WTC11 (cell line): ENCODE measurements at regions not wholly inside any gene's neighbourhood (a gene's known extent, or its start where the extent isn't known, plus 50 kb on each side); places are given as distances from the start of the nearest gene placed in this dataset.

Experiments used
- CTCF ChIP-seq: fragments of 200-600 bp; IDR thresholded peaks from 2 replicates; pipeline ENCODE4 v1.8.0; 2022; ENCODE audit warnings: antibody characterized with exemption
- ESRRA ChIP-seq: sonication (generic); formaldehyde crosslinking; IDR thresholded peaks from 2 replicates; pipeline ENCODE4 v1.8.1; 2022; ENCODE audit warnings: mild to moderate bottlenecking, missing genetic modification reagents, borderline replicate concordance
- GABPB1 ChIP-seq: sonication (generic); formaldehyde crosslinking; IDR thresholded peaks from 2 replicates; pipeline ENCODE4 v1.8.1; 2023; ENCODE audit warnings: mild to moderate bottlenecking, missing genetic modification reagents
- JAZF1 ChIP-seq: fragments of 250-450 bp; sonication (Bioruptor Pico); IDR thresholded peaks from 2 replicates; pipeline ENCODE4 v1.9.0; 2021; ENCODE audit warnings: moderate library complexity, mild to moderate bottlenecking, inconsistent platforms
- MAX ChIP-seq: sonication (generic); formaldehyde crosslinking; IDR thresholded peaks from 2 replicates; pipeline ENCODE4 v1.8.0; 2022; ENCODE audit warnings: mild to moderate bottlenecking, missing genetic modification reagents
- NR1H2 ChIP-seq: sonication (generic); formaldehyde crosslinking; IDR thresholded peaks from 2 replicates; pipeline ENCODE4 v1.9.0; 2021; ENCODE audit warnings: mild to moderate bottlenecking, moderate library complexity, missing genetic modification reagents
- PREB ChIP-seq: sonication (generic); formaldehyde crosslinking; IDR thresholded peaks from 2 replicates; pipeline ENCODE4 v1.8.1; 2022; ENCODE audit warnings: mild to moderate bottlenecking, missing genetic modification reagents, moderate library complexity, borderline replicate concordance
- TCF7 ChIP-seq: sonication (generic); formaldehyde crosslinking; IDR thresholded peaks from 2 replicates; pipeline ENCODE4 v1.8.0; 2022; ENCODE audit warnings: mild to moderate bottlenecking, low read depth, missing genetic modification reagents, moderate library complexity
- TEAD4 ChIP-seq: sonication (generic); formaldehyde crosslinking; IDR thresholded peaks from 2 replicates; pipeline ENCODE4 v1.8.0; 2022; ENCODE audit warnings: mild to moderate bottlenecking, missing genetic modification reagents
- USF1 ChIP-seq: sonication (generic); formaldehyde crosslinking; IDR thresholded peaks from 2 replicates; pipeline ENCODE4 v1.8.0; 2022; ENCODE audit warnings: mild to moderate bottlenecking, missing genetic modification reagents
- ZNF138 ChIP-seq: sonication (generic); formaldehyde crosslinking; conservative IDR thresholded peaks from 2 replicates; pipeline ENCODE4 v1.8.1; 2022; ENCODE audit warnings: mild to moderate bottlenecking, moderate library complexity, missing genetic modification reagents

- TF ChIP-seq CTCF (no peak), ESRRA (CRISPR knock-in tag) (no peak), ZNF138 (CRISPR knock-in tag) (no peak), JAZF1 (CRISPR knock-in tag) (no peak), PREB (CRISPR knock-in tag) (no peak), TCF7 (CRISPR knock-in tag) (no peak), NR1H2 (no peak), USF1 (CRISPR knock-in tag) (no peak), MAX (CRISPR knock-in tag) (no peak), TEAD4 (CRISPR knock-in tag) (no peak), GABPB1 (CRISPR knock-in tag) (no peak)
Measured at GRCh38 chr5:125005266-125005665, 258.8 kb upstream of the ZNF608 start.
